GM12878 (cell line): ENCODE measurements at regions not wholly inside any gene's neighbourhood (a gene's known extent, or its start where the extent isn't known, plus 50 kb on each side); places are given as distances from the start of the nearest gene placed in this dataset.

Experiments
- ATAC-seq: fragments of 200-7000 bp; cut with Tn5 transposase; 3 replicates; pipeline ENCODE4 v1.9.1; 2020; ENCODE audit warnings: mild to moderate bottlenecking, moderate library complexity
- BruUV-seq: library from RNA; stranded (reverse); fragments of 400-500 nt; replicated peaks from 2 replicates; lab custom pipeline; 2021; lab: Mats Ljungman, UMichigan
- CTCF ChIA-PET: fragments of 300-600 bp; sonication (Branson Sonifier 250); formaldehyde crosslinking; extraction: SDS; loops from one replicate; lab custom pipeline; 2021; ENCODE audit warnings: inconsistent platforms; lab: Yijun Ruan, JAX
- POLR2A ChIA-PET: fragments of 350-600 bp; formaldehyde crosslinking; extraction: SDS; loops from one replicate; lab custom pipeline; 2021; ENCODE audit warnings: inconsistent platforms; lab: Charles Lee
- RAD21 ChIA-PET: fragments of 300-600 bp; sonication (Branson Sonifier 250); formaldehyde crosslinking; loops from one replicate; lab custom pipeline; 2023; ENCODE audit warnings: antibody characterized with exemption; ENCODE audit not compliant: unreplicated experiment; lab: Charles Lee
- SMC1A ChIA-PET: fragments of 300-600 bp; sonication (Branson Sonifier 250); formaldehyde crosslinking; loops from one replicate; lab custom pipeline; 2023; ENCODE audit not compliant: unreplicated experiment, uncharacterized antibody; lab: Charles Lee
- DNase-seq: peaks from one replicate; pipeline ENCODE4 v3.0.0-alpha.2; 2011; ENCODE audit warnings: low read depth, low spot score
- FAIRE-seq: peaks from 3 replicates; lab custom pipeline; 2011; peaks lifted over from hg19 to GRCh38; lab: Jason Lieb, UNC
- H2AFZ ChIP-seq: 2 replicates; pipeline ENCODE4 v1.6.0; 2011; ENCODE audit warnings: low read depth, low read length, control low read depth; ENCODE audit not compliant: control insufficient read depth
- H3K27ac ChIP-seq: 2 replicates; pipeline ENCODE4 v1.5.1; 2011; ENCODE audit warnings: control low read depth; ENCODE audit not compliant: control insufficient read depth, insufficient read depth
- H3K27me3 ChIP-seq, 2 experiments: replicated peaks in 1 of 2; 2 replicates each; pipeline versions ENCODE4 v1.6.0 to v1.6.1; 2011; ENCODE audit warnings: low read length in 1 of 2; ENCODE audit not compliant: control insufficient read depth in 2 of 2, insufficient read depth in 2 of 2
- H3K36me3 ChIP-seq, 2 experiments: 2 replicates each; pipeline ENCODE4 v1.5.1; 2011; ENCODE audit warnings: low read length in 1 of 2; ENCODE audit not compliant: control insufficient read depth in 2 of 2, insufficient read depth in 2 of 2
- H3K4me1 ChIP-seq: 2 replicates; pipeline ENCODE4 v1.6.1; 2011; ENCODE audit warnings: mild to moderate bottlenecking, low read length, moderate library complexity, mixed read lengths; ENCODE audit not compliant: control insufficient read depth, insufficient read depth
- H3K4me2 ChIP-seq: 2 replicates; pipeline ENCODE4 v1.6.0; 2011; ENCODE audit warnings: control low read depth; ENCODE audit not compliant: control insufficient read depth, insufficient read depth
- H3K4me3 ChIP-seq: fragments of 200-600 bp; sonication (generic); 2 replicates; pipeline ENCODE4 v1.5.1; 2016
- H3K79me2 ChIP-seq: 2 replicates; pipeline ENCODE4 v1.6.0; 2011; ENCODE audit warnings: low read length; ENCODE audit not compliant: control insufficient read depth, insufficient read depth
- H3K9ac ChIP-seq: 2 replicates; pipeline ENCODE4 v1.8.0; 2011; ENCODE audit warnings: low read length, control low read depth, mixed read lengths; ENCODE audit not compliant: control insufficient read depth, insufficient read depth
- H3K9me3 ChIP-seq: replicated peaks from 3 replicates; pipeline ENCODE4 v1.5.1; 2011; ENCODE audit warnings: mild to moderate bottlenecking, low read length; ENCODE audit not compliant: control insufficient read depth, insufficient read depth
- H4K20me1 ChIP-seq: 2 replicates; pipeline ENCODE4 v1.6.0; 2011; ENCODE audit not compliant: control insufficient read depth, insufficient read depth
- ASH2L ChIP-seq: fragments of 300-600, 200-600 bp; sonication (generic); IDR thresholded peaks from 2 replicates; pipeline ENCODE4 v1.6.1; 2017; ENCODE audit warnings: low read depth, mild to moderate bottlenecking, borderline replicate concordance
- EGR1 ChIP-seq, 2 experiments: IDR thresholded peaks; 1 replicate in 1 of 2; 2 replicates in 1 of 2; pipeline ENCODE4 v1.6.1; 2011 to 2012; ENCODE audit warnings: low read depth in 2 of 2, low read length in 2 of 2, borderline replicate concordance in 1 of 2, mild to moderate bottlenecking in 1 of 2, moderate library complexity in 1 of 2
- IKZF1 ChIP-seq: fragments of 450-650 bp; conservative IDR thresholded peaks from 2 replicates; pipeline ENCODE4 v1.6.1; 2017; ENCODE audit warnings: antibody characterized with exemption, mild to moderate bottlenecking
- MYC ChIP-seq: IDR thresholded peaks from 2 replicates; pipeline ENCODE4 v1.6.1; 2011; ENCODE audit warnings: mild to moderate bottlenecking, low read length, moderate library complexity, inconsistent platforms; ENCODE audit not compliant: insufficient read depth, insufficient replicate concordance, insufficient read length, severe bottlenecking
- PML ChIP-seq: IDR thresholded peaks from 2 replicates; pipeline ENCODE4 v1.6.1; 2012; ENCODE audit warnings: low read length, inconsistent platforms
- RFX5 ChIP-seq: IDR thresholded peaks from 2 replicates; pipeline ENCODE4 v1.6.1; 2011; ENCODE audit warnings: low read depth, low read length, improper control_type of control experiment
- SMC3 ChIP-seq: IDR thresholded peaks from 2 replicates; pipeline ENCODE4 v1.6.1; 2011; ENCODE audit warnings: low read length, improper control_type of control experiment, borderline replicate concordance
- SRF ChIP-seq, 2 experiments: IDR thresholded peaks; 2 replicates each; pipeline ENCODE4 v1.6.1; 2011; ENCODE audit warnings: low read depth in 2 of 2, low read length in 2 of 2, mild to moderate bottlenecking in 1 of 2, moderate library complexity in 1 of 2
- TARDBP ChIP-seq: IDR thresholded peaks from 2 replicates; pipeline ENCODE4 v1.6.1; 2016; ENCODE audit warnings: borderline replicate concordance
- TCF3 ChIP-seq: IDR thresholded peaks from 2 replicates; pipeline ENCODE4 v1.6.1; 2012; ENCODE audit warnings: low read depth, mild to moderate bottlenecking, low read length, borderline replicate concordance; ENCODE audit not compliant: insufficient read depth
- TCF7 ChIP-seq: IDR thresholded peaks from 2 replicates; pipeline ENCODE4 v1.6.1; 2014; ENCODE audit warnings: antibody characterized with exemption, borderline replicate concordance
- ZNF622 ChIP-seq: fragments of 450-650 bp; IDR thresholded peaks from 2 replicates; pipeline ENCODE4 v1.6.1; 2017; ENCODE audit warnings: mild to moderate bottlenecking, inconsistent platforms
- WGBS: methylation state at CpG from one replicate; pipeline ENCODE4 v1.1.6; 2016; ENCODE audit warnings: low lambda C conversion rate; ENCODE audit not compliant: insufficient replicate concordance, insufficient coverage; ENCODE audit errors: missing lambda C conversion rate; 5-methylcytosine and 5-hydroxymethylcytosine counted together
- in situ Hi-C: fragments of 300-500 bp; cut with MboI; formaldehyde crosslinking; loops from 9 replicates; pipeline ENCODE4 v1.14.3; 2018; ENCODE audit warnings: mixed read lengths
- intact Hi-C: fragments of 100-400 bp; cut with micrococcal nuclease; formaldehyde crosslinking; loops from one replicate; pipeline ENCODE4 v1.14.2; 2022; ENCODE audit not compliant: unreplicated experiment
- TF ChIP-seq, protein P1 (sequence below): IDR thresholded peaks from 2 replicates; pipeline ENCODE4 v1.6.1; 2012; ENCODE audit warnings: low read depth, low read length, improper control_type of control experiment
- TF ChIP-seq, protein P2 (sequence below): fragments of 450-650 bp; IDR thresholded peaks from 2 replicates; pipeline ENCODE4 v1.6.1; 2017; ENCODE audit warnings: low read depth, mild to moderate bottlenecking, moderate library complexity

DNA sequence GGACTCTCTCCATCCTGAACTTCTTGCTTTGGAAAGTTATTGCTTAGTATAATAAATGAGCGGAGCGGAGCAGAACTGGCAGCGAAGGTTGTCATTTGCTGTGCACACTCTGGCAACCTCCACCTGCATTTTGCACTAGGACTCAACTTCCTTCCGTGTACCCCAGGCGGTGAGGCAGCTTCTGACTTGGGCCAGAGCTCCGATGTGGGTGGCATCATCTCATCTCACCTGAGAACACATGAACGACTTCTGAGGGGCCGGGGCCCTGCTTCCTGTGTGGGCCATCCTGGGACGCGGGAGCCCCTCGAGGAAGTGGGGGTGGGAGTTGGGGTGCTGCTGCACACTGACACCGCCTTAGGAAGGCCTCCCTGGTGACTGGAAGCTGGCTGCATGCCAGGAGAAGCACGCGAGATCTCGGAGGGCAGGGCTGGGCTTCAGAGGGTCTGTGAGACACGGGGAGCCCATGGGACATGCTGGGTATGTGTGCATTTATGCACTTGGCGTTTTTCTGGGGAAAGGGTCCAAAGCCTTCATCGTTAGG is 56.5 kb upstream of the COL5A1 start:
- WGBS: 17% methylated on average over 15 of the region's 18 CpGs
- ChIA-PET SMC1A (no interaction called here), POLR2A (no interaction called here), RAD21 (no interaction called here), CTCF (no interaction called here)
- H4K20me1 ChIP-seq: no peaks in the 10 kb centered on the region
- no peaks in the 10 kb centered on the region for H3K36me3 ChIP-seq
- ATAC-seq (no peak), FAIRE-seq (no peak), DNase-seq (no peak)
- TF ChIP-seq ASH2L: no peak
- in situ Hi-C loops: no loop called here
- intact Hi-C loops: no loop called here
- no peaks in the 10 kb centered on the region; a peak in 2 of 4 replicates for H3K27me3 ChIP-seq
- H3K9me3 ChIP-seq: no peaks in the 10 kb centered on the region
- H3K4me1 ChIP-seq: no peaks in the 10 kb centered on the region
- H3K79me2 ChIP-seq: no peaks in the 10 kb centered on the region
- no TSS peak for BruUV-seq
- no peak overlapping the region for H3K4me3 ChIP-seq
- no peak overlapping the region for H3K4me2 ChIP-seq
- H2AFZ ChIP-seq: no peak overlapping the region
- H3K27ac ChIP-seq: no peak overlapping the region
- H3K9ac ChIP-seq: no peak overlapping the region

DNA sequence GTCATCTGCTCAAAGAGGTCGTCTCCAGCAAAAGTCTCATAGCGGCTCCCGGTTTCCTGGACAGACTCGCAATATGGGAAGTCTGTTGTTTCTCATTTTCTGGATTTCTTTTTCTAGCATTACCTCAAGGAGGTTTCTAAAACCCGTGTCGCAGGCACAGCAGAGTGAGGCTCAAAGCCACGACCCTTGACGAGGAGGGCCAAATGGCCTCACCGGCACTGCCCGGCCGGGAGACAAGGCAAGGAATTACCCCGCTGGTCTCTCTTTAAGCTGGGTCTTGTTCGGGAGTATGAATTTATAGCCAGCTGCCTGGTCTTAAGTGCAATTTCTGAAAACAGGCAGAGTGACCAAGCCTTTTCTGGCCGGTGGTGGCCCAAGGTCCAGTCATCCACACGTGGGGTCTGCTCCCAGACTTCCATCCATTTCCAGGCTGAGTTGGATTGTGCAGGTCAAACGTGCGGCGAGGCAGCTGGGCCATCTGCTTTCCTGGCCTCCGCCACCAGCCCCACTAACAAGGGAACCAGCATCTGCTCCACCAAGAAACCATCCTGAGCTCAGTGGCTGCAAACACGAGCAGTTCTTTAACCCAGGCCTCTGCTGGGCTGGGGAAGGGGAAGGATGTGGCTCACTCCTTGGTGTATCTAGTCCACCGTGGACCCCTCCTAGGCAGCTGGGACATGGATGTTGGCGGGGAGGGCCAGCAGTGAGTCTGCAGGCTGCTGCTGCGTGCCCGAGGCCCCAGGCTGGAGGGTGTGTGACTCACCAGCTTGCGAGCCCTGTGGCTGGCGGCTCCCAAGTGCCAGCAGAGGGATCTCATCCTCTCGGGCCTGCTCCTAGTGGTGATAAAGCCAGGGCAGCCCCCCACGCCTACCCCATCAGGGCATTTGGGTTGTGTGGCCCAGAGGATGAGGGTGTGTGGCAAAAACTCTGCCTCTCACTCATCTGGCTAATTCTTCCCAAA is 55.6 kb upstream of the COL5A1 start:
- no peak for DNase-seq
- TF ChIP-seq, protein P1, sequence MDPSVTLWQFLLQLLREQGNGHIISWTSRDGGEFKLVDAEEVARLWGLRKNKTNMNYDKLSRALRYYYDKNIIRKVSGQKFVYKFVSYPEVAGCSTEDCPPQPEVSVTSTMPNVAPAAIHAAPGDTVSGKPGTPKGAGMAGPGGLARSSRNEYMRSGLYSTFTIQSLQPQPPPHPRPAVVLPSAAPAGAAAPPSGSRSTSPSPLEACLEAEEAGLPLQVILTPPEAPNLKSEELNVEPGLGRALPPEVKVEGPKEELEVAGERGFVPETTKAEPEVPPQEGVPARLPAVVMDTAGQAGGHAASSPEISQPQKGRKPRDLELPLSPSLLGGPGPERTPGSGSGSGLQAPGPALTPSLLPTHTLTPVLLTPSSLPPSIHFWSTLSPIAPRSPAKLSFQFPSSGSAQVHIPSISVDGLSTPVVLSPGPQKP: no peak
- no peak for TF ChIP-seq SRF (IDR thresholded peaks at IDR 0.05; ENCODE audit: low read depth in 2 of 2, low read length in 2 of 2)
- TF ChIP-seq, protein P2, sequence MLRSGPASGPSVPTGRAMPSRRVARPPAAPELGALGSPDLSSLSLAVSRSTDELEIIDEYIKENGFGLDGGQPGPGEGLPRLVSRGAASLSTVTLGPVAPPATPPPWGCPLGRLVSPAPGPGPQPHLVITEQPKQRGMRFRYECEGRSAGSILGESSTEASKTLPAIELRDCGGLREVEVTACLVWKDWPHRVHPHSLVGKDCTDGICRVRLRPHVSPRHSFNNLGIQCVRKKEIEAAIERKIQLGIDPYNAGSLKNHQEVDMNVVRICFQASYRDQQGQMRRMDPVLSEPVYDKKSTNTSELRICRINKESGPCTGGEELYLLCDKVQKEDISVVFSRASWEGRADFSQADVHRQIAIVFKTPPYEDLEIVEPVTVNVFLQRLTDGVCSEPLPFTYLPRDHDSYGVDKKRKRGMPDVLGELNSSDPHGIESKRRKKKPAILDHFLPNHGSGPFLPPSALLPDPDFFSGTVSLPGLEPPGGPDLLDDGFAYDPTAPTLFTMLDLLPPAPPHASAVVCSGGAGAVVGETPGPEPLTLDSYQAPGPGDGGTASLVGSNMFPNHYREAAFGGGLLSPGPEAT: no peak
- no peak for TF ChIP-seq MYC
- TF ChIP-seq PML: no peak
- no peak for TF ChIP-seq TARDBP
- TF ChIP-seq EGR1 (IDR thresholded peaks at IDR 0.05; ENCODE audit: borderline replicate concordance in 1 of 2, low read depth in 2 of 2, low read length in 2 of 2): no peak
- no peak for TF ChIP-seq RFX5
- TF ChIP-seq ZNF622: no peak
- TF ChIP-seq TCF3: no peak
- TF ChIP-seq SMC3: no peak
- TF ChIP-seq IKZF1: no peak
- no peak for TF ChIP-seq TCF7

More for the DNA sequence above, 55.6 kb upstream of the COL5A1 start:
- H3K36me3 ChIP-seq: no peaks in the 10 kb centered on the region
- ChIA-PET POLR2A (no interaction called here), SMC1A (no interaction called here), CTCF (no interaction called here), RAD21 (no interaction called here)
- in situ Hi-C loops: no loop called here
- H3K4me3 ChIP-seq: no peak overlapping the region
- WGBS: 25% methylated on average over 28 of the region's 28 CpGs
- FAIRE-seq: no peak
- H3K4me2 ChIP-seq: no peak overlapping the region
- no peak overlapping the region for H3K9ac ChIP-seq
- intact Hi-C loops: no loop called here
- no peaks in the 10 kb centered on the region for H4K20me1 ChIP-seq
- BruUV-seq: no TSS peak
- no peaks in the 10 kb centered on the region for H3K79me2 ChIP-seq
- no peak for ATAC-seq
- H3K4me1 ChIP-seq: no peaks in the 10 kb centered on the region
- H3K9me3 ChIP-seq: no peaks in the 10 kb centered on the region
- H3K27ac ChIP-seq: no peak overlapping the region
- no peaks in the 10 kb centered on the region; a peak in 2 of 4 replicates for H3K27me3 ChIP-seq
- H2AFZ ChIP-seq: no peak overlapping the region
